ENCODE measurements at regions not wholly inside any gene's neighbourhood (a gene's known extent, or its start where the extent isn't known, plus 50 kb on each side); places are given as distances from the start of the nearest gene placed in this dataset.
"Not testable (repeated sequence)": the region's sequence is repeated elsewhere in the genome, so short reads cannot be mapped to it uniquely, and the experiment has no call there.

DNA sequence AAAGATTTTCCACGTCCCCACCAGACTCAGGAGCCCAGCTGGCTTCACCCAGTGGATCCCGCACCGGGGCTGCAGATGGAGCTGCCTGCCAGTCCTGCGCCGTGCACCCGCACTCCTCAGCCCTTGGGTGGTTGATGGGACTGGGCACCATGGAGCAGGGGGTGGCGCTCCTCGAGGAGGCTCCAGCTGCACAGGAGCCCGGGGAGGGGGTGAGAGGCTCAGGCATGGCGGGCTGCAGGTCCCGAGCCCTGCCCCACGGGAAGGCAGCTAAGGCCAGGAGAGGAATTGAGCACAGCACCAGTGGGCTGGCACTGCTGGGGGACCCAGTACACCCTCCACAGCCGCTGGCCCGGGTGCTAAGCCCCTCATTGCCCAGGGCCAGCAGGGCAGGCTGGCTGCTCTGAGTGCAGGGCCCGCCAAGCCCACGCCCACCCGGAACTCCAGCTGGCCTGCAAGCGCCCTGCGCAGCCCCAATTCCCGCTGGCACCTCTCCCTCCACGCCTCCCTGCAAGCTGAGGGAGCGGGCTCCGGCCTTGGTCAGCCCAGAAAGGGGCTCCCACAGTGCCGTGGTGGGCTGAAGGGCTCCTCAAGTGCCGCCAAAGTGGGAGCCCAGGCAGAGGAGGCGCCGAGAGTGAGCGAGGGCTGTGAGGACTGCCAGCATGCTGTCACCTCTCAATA lies 1800.9 kb downstream of the OLFM4 start:
- FAIRE-seq; H3K4me2 ChIP-seq (ENCODE audit: insufficient read depth, low read length); intact Hi-C loops (cut with micrococcal nuclease): not testable (repeated sequence)

GRCh38 chr13:54836273-54836672 lies 1807.7 kb downstream of the OLFM4 start:
- Histone ChIP-seq H3K9me3 (replicated peaks; ENCODE audit: control insufficient read depth, insufficient read depth, low read length) (peaks cover 2% of the 10 kb centered on the region), H3K4me3 (replicated peaks in 1 of 3; ENCODE audit: insufficient read depth in 1 of 3, low read depth in 1 of 3, low read length in 3 of 3) (no peak overlapping the region), H3K4me1 (ENCODE audit: control insufficient read depth, extremely low read depth, insufficient read depth, low read length) (no peaks in the 10 kb centered on the region), H3K79me2 (ENCODE audit: control insufficient read depth, insufficient read depth, low read length) (no peaks in the 10 kb centered on the region), H3K9ac (replicated peaks; ENCODE audit: extremely low read depth, insufficient read depth, low read length) (no peak overlapping the region), H4K20me1 (replicated peaks; ENCODE audit: control insufficient read depth, extremely low read depth, insufficient read depth, low read length) (no peaks in the 10 kb centered on the region), H3K9me1 (replicated peaks; ENCODE audit: control insufficient read depth, extremely low read depth, insufficient read depth, low read length) (no peaks in the 10 kb centered on the region), H3K4me2 (ENCODE audit: insufficient read depth, low read length) (no peak overlapping the region), H3K27ac (ENCODE audit: insufficient read depth, low read depth, low read length) (no peak overlapping the region), H2AFZ (ENCODE audit: low read depth, low read length) (no peak overlapping the region), H3K27me3 (ENCODE audit: control insufficient read depth in 2 of 2, insufficient read depth in 2 of 2, low read length in 2 of 2) (no peaks in the 10 kb centered on the region), H3K36me3 (ENCODE audit: control insufficient read depth in 2 of 2, extremely low read depth in 1 of 2, insufficient read depth in 2 of 2, low read length in 2 of 2) (no peaks in the 10 kb centered on the region)
- TF ChIP-seq EZH2 (IDR thresholded peaks at IDR 0.05; ENCODE audit: borderline replicate concordance, low read depth, low read length, severe bottlenecking) (no peak), MAX (IDR thresholded peaks at IDR 0.05; ENCODE audit: insufficient read depth, insufficient read length) (no peak), JUN (IDR thresholded peaks at IDR 0.05; ENCODE audit: borderline replicate concordance, insufficient read depth, insufficient read length, low read depth) (no peak), GATA2 (IDR thresholded peaks at IDR 0.05; ENCODE audit: insufficient read depth, insufficient read length, low read depth, low read length) (no peak), FOS (IDR thresholded peaks at IDR 0.05; ENCODE audit: borderline replicate concordance, insufficient read depth, low read length) (no peak), POLR2AphosphoS5 (IDR thresholded peaks at IDR 0.05; ENCODE audit: insufficient read depth, low read depth, low read length) (no peak), POLR2A (IDR thresholded peaks at IDR 0.05; ENCODE audit: low read depth, low read length) (no peak), CTCF (IDR thresholded peaks at IDR 0.05; ENCODE audit: extremely low read depth in 1 of 2, insufficient read depth in 1 of 2, low read depth in 1 of 2, low read length in 2 of 2) (no peak), MYC (IDR thresholded peaks at IDR 0.05; ENCODE audit: low read depth, low read length) (no peak)
- no peak for DNase-seq (ENCODE audit: low read depth, low spot score)
- ChIA-PET CTCF (no interaction called here), POLR2A (no interaction called here)
- intact Hi-C loops (cut with micrococcal nuclease) (no loop called here), dilution Hi-C loops (cut with MboI; ENCODE audit: extremely low pct_ligation_motif_present, low sequenced_read_pairs) (no loop called here)
- no peak for FAIRE-seq
- no TSS peak for BruUV-seq (replicated peaks)

More for the DNA sequence above, 1800.9 kb downstream of the OLFM4 start:
- H3K4me3 ChIP-seq (replicated peaks in 1 of 3; ENCODE audit: insufficient read depth in 1 of 3, low read depth in 1 of 3, low read length in 3 of 3); H3K27me3 ChIP-seq (ENCODE audit: control insufficient read depth in 2 of 2, insufficient read depth in 2 of 2, low read length in 2 of 2); H3K9ac ChIP-seq (replicated peaks; ENCODE audit: extremely low read depth, insufficient read depth, low read length); BruUV-seq (replicated peaks); H3K36me3 ChIP-seq (ENCODE audit: control insufficient read depth in 2 of 2, extremely low read depth in 1 of 2, insufficient read depth in 2 of 2, low read length in 2 of 2); POLR2A ChIA-PET; H3K79me2 ChIP-seq (ENCODE audit: control insufficient read depth, insufficient read depth, low read length); H3K9me3 ChIP-seq (replicated peaks; ENCODE audit: control insufficient read depth, insufficient read depth, low read length); H4K20me1 ChIP-seq (replicated peaks; ENCODE audit: control insufficient read depth, extremely low read depth, insufficient read depth, low read length); H3K27ac ChIP-seq (ENCODE audit: insufficient read depth, low read depth, low read length); DNase-seq (ENCODE audit: low read depth, low spot score); H2AFZ ChIP-seq (ENCODE audit: low read depth, low read length); CTCF ChIA-PET; H3K9me1 ChIP-seq (replicated peaks; ENCODE audit: control insufficient read depth, extremely low read depth, insufficient read depth, low read length); H3K4me1 ChIP-seq (ENCODE audit: control insufficient read depth, extremely low read depth, insufficient read depth, low read length); dilution Hi-C loops (cut with MboI; ENCODE audit: extremely low pct_ligation_motif_present, low sequenced_read_pairs): not testable (repeated sequence)
